WERI-Rb-1 (cell line): ENCODE measurements at regions not wholly inside any gene's neighbourhood (a gene's known extent, or its start where the extent isn't known, plus 50 kb on each side); places are given as distances from the start of the nearest gene placed in this dataset.

Experiments used
- DNase-seq: peaks from one replicate; pipeline ENCODE4 v3.0.0-alpha.2; 2020
- H3K27ac ChIP-seq: fragments of 250-450 bp; sonication (Bioruptor Pico); 2 replicates; pipeline ENCODE4 v1.5.1; 2020; ENCODE audit warnings: mild to moderate bottlenecking, moderate library complexity
- H3K27me3 ChIP-seq: fragments of 250-450 bp; sonication (Bioruptor Pico); 2 replicates; pipeline ENCODE4 v1.5.1; 2021; ENCODE audit warnings: mild to moderate bottlenecking, low read depth, moderate library complexity; ENCODE audit not compliant: insufficient read depth, severe bottlenecking
- H3K36me3 ChIP-seq: fragments of 250-450 bp; sonication (Bioruptor Pico); 2 replicates; pipeline ENCODE4 v1.5.1; 2020; ENCODE audit warnings: mild to moderate bottlenecking, moderate library complexity
- H3K4me3 ChIP-seq: 2 replicates; pipeline ENCODE4 v1.5.1; 2011; ENCODE audit warnings: low read depth, mild to moderate bottlenecking, control low read depth, low read length
- H3K9me3 ChIP-seq: fragments of 250-450 bp; sonication (Bioruptor Pico); 2 replicates; pipeline ENCODE4 v1.5.1; 2021; ENCODE audit warnings: mild to moderate bottlenecking, moderate library complexity; ENCODE audit not compliant: severe bottlenecking
- TF ChIP-seq, protein P1 (sequence below): IDR thresholded peaks from 2 replicates; pipeline ENCODE4 v1.5.1; 2011; ENCODE audit warnings: low read depth, mild to moderate bottlenecking, control low read depth, inconsistent platforms, low read length

DNA sequence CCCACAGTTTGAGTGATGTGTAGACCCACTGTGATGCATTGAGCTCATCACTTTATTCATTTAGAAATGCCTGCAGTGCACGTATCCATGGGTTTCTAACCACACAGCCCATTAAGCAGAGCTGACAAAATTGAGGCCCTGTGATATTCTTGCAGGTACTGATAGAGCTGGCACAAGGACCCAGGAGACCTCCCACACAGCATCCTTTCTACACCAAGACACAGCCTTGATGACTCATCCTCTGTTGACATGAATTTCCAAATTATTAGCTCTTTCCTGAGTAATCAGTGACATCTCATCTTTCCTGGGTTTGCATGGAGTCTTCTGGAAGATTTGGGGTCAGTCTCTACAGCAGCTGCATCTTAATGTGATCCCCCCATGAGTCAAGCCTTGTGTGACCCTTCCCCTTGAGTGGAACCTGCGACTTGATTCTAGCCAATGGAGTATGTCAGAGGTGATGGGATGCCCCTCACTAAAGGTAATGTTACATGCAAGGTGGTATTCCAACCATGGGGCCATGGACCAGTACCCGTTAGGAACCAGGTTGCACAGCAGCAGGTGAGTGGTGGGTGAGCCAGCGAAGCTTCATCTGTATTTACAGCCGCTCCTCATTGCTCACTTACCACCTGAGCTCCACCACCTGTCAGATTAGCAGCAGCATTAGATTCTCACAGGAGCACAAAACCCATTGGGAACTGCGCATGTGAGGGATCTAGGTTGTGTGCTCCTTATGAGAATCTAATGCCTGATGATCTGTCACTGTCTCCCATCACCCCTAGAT is 181.1 kb upstream of the ARL4C start:
- H3K27me3 ChIP-seq = no peaks in the 10 kb centered on the region
- H3K36me3 ChIP-seq = no peaks in the 10 kb centered on the region
- peaks cover 2% of the 10 kb centered on the region for H3K9me3 ChIP-seq
- DNase-seq = no peak
- H3K4me3 ChIP-seq = no peak overlapping the region
- TF ChIP-seq, protein P1, sequence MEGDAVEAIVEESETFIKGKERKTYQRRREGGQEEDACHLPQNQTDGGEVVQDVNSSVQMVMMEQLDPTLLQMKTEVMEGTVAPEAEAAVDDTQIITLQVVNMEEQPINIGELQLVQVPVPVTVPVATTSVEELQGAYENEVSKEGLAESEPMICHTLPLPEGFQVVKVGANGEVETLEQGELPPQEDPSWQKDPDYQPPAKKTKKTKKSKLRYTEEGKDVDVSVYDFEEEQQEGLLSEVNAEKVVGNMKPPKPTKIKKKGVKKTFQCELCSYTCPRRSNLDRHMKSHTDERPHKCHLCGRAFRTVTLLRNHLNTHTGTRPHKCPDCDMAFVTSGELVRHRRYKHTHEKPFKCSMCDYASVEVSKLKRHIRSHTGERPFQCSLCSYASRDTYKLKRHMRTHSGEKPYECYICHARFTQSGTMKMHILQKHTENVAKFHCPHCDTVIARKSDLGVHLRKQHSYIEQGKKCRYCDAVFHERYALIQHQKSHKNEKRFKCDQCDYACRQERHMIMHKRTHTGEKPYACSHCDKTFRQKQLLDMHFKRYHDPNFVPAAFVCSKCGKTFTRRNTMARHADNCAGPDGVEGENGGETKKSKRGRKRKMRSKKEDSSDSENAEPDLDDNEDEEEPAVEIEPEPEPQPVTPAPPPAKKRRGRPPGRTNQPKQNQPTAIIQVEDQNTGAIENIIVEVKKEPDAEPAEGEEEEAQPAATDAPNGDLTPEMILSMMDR = no peak
- H3K27ac ChIP-seq = no peak overlapping the region

GRCh38 chr2:234676783-234677450 is 180.0 kb upstream of the ARL4C start:
- TF ChIP-seq, protein P1 = no peak
- H3K4me3 ChIP-seq = no peak overlapping the region
- DNase-seq = no peak
- H3K9me3 ChIP-seq = peaks cover 2% of the 10 kb centered on the region
- no peaks in the 10 kb centered on the region for H3K36me3 ChIP-seq
- H3K27ac ChIP-seq = no peak overlapping the region
- H3K27me3 ChIP-seq = no peaks in the 10 kb centered on the region

- Histone ChIP-seq H3K4me3 (no peak overlapping the region), H3K36me3 (no peaks in the 10 kb centered on the region), H3K27me3 (no peaks in the 10 kb centered on the region), H3K27ac (no peak overlapping the region), H3K9me3 (peaks cover 2% of the 10 kb centered on the region)
- TF ChIP-seq, protein P1 = no peak
- DNase-seq = no peak
These were observed 179.4 kb upstream of the ARL4C start for GRCh38 chr2:234676109-234676782.

GRCh38 chr2:234674781-234675201 is 177.9 kb upstream of the ARL4C start:
- Histone ChIP-seq H3K36me3 (no peaks in the 10 kb centered on the region), H3K4me3 (no peak overlapping the region), H3K27ac (no peak overlapping the region), H3K27me3 (no peaks in the 10 kb centered on the region), H3K9me3 (peaks cover 2% of the 10 kb centered on the region)
- DNase-seq = no peak
- TF ChIP-seq, protein P1 = no peak

- DNase-seq = no peak
- no peak overlapping the region for H3K4me3 ChIP-seq
- no peak overlapping the region for H3K27ac ChIP-seq
- no peaks in the 10 kb centered on the region for H3K36me3 ChIP-seq
- no peaks in the 10 kb centered on the region for H3K27me3 ChIP-seq
- TF ChIP-seq, protein P1 = no peak
- H3K9me3 ChIP-seq = peaks cover 2% of the 10 kb centered on the region
These were observed 177.3 kb upstream of the ARL4C start for GRCh38 chr2:234673961-234674759.
